ENCODE measurements at regions not wholly inside any gene's neighbourhood (a gene's known extent, or its start where the extent isn't known, plus 50 kb on each side); places are given as distances from the start of the nearest gene placed in this dataset.

GRCh38 chr11:128029219-128029722 lies 558.1 kb downstream of the ETS1 start:
- TF ChIP-seq POLR2AphosphoS5 (IDR thresholded peaks at IDR 0.05; ENCODE audit: low read depth, low read length): no peak
- TF ChIP-seq POLR2A (IDR thresholded peaks at IDR 0.05; ENCODE audit: low read depth, low read length): no peak
- no peak for TF ChIP-seq TAF1 (IDR thresholded peaks at IDR 0.05; ENCODE audit: borderline replicate concordance, low read depth, low read length)
